Stimulated activated CD8-positive, alpha-beta memory T cell treated with anti-CD3 and anti-CD28 coated beads, Interleukin-2, amount 100 ng/mL, for 48 hours (primary cell): ENCODE measurements at regions not wholly inside any gene's neighbourhood (a gene's known extent, or its start where the extent isn't known, plus 50 kb on each side); places are given as distances from the start of the nearest gene placed in this dataset.
"Not testable (repeated sequence)": the region's sequence is repeated elsewhere in the genome, so short reads cannot be mapped to it uniquely, and the experiment has no call there.

ENCODE experiments used
- DNase-seq, 2 donors: peaks; one replicate each; pipeline ENCODE4 v3.0.0-alpha.2; 2020; ENCODE audit warnings: low read depth in 2 of 2

GRCh38 chr20:47843886-47844567 is 58.7 kb upstream of the SULF2 start:
- DNase-seq = no peak

GRCh38 chr20:47842950-47843349 is 57.7 kb upstream of the SULF2 start:
- not testable (repeated sequence) for DNase-seq

- DNase-seq = not testable (repeated sequence)
Measured at GRCh38 chr20:47842004-47842403, 56.7 kb upstream of the SULF2 start.

GRCh38 chr20:47836256-47836817 is 51.1 kb upstream of the SULF2 start:
- not testable (repeated sequence) for DNase-seq
